Keratinocyte (primary cell): ENCODE measurements at regions not wholly inside any gene's neighbourhood (a gene's known extent, or its start where the extent isn't known, plus 50 kb on each side); places are given as distances from the start of the nearest gene placed in this dataset.

Experiments used
- DNase-seq: peaks from one replicate; pipeline ENCODE4 v3.0.0-alpha.2; 2011; ENCODE audit warnings: low read depth, missing footprints, low spot score
- FAIRE-seq: peaks from 2 replicates; lab custom pipeline; 2011; peaks lifted over from hg19 to GRCh38; lab: Jason Lieb, UNC
- H2AFZ ChIP-seq: 2 replicates; pipeline ENCODE4 v1.6.0; 2012; ENCODE audit warnings: low read length, control low read depth, inconsistent platforms; ENCODE audit not compliant: control insufficient read depth
- H3K27ac ChIP-seq: 2 replicates; pipeline ENCODE4 v1.5.1; 2011; ENCODE audit warnings: low read length; ENCODE audit not compliant: control insufficient read depth, insufficient read depth
- H3K27me3 ChIP-seq: 3 replicates; pipeline ENCODE4 v1.6.0; 2011; ENCODE audit warnings: low read length; ENCODE audit not compliant: control insufficient read depth, insufficient read depth; ENCODE audit errors: extremely low read depth
- H3K36me3 ChIP-seq, 2 experiments: 2 replicates in 1 of 2; 3 replicates in 1 of 2; pipeline ENCODE4 v1.5.1; 2011; ENCODE audit warnings: low read length in 2 of 2, mild to moderate bottlenecking in 1 of 2; ENCODE audit not compliant: control insufficient read depth in 2 of 2, insufficient read depth in 2 of 2; ENCODE audit errors: extremely low read depth in 1 of 2
- H3K4me1 ChIP-seq: 3 replicates; pipeline ENCODE4 v1.5.1; 2011; ENCODE audit warnings: low read length; ENCODE audit not compliant: control insufficient read depth, insufficient read depth; ENCODE audit errors: extremely low read depth
- H3K4me2 ChIP-seq: 3 replicates; pipeline ENCODE4 v1.6.0; 2011; ENCODE audit warnings: low read depth, low read length; ENCODE audit not compliant: control insufficient read depth, insufficient read depth; ENCODE audit errors: extremely low read depth
- H3K4me3 ChIP-seq, 3 experiments: fragments of 200-600 bp in 1 of 3; sonication (generic) in 1 of 3; 2 replicates in 2 of 3; 3 replicates in 1 of 3; pipeline ENCODE4 v1.5.1; 2011 to 2016; ENCODE audit warnings: low read length in 3 of 3, mild to moderate bottlenecking in 3 of 3, control low read depth in 2 of 3, inconsistent platforms in 1 of 3, low read depth in 1 of 3, mixed read lengths in 1 of 3, mixed run types in 1 of 3, moderate library complexity in 1 of 3; ENCODE audit not compliant: control insufficient read depth in 2 of 3, insufficient read depth in 2 of 3; ENCODE audit errors: extremely low read depth in 1 of 3
- H3K79me2 ChIP-seq: 2 replicates; pipeline ENCODE4 v1.6.0; 2012; ENCODE audit warnings: low read length; ENCODE audit not compliant: control insufficient read depth, insufficient read depth
- H3K9ac ChIP-seq: 3 replicates; pipeline ENCODE4 v1.6.0; 2011; ENCODE audit warnings: low read length; ENCODE audit not compliant: control insufficient read depth, insufficient read depth; ENCODE audit errors: extremely low read depth
- H3K9me1 ChIP-seq: 3 replicates; pipeline ENCODE4 v1.6.0; 2011; ENCODE audit warnings: low read length; ENCODE audit not compliant: control insufficient read depth, insufficient read depth; ENCODE audit errors: extremely low read depth
- H3K9me3 ChIP-seq: 2 replicates; pipeline ENCODE4 v1.5.1; 2012; ENCODE audit warnings: low read depth, low read length; ENCODE audit not compliant: control insufficient read depth
- H4K20me1 ChIP-seq: 3 replicates; pipeline ENCODE4 v1.6.0; 2011; ENCODE audit warnings: low read length; ENCODE audit not compliant: control insufficient read depth, insufficient read depth; ENCODE audit errors: extremely low read depth
- CTCF ChIP-seq, 3 experiments: IDR thresholded peaks in 1 of 3; conservative IDR thresholded peaks in 1 of 3; optimal IDR thresholded peaks in 1 of 3; 2 replicates in 2 of 3; 3 replicates in 1 of 3; pipeline versions ENCODE3 to v1.5.1; 2011; ENCODE audit warnings: low read length in 3 of 3, mild to moderate bottlenecking in 3 of 3, moderate library complexity in 2 of 3, control low read depth in 1 of 3, inconsistent platforms in 1 of 3; ENCODE audit not compliant: insufficient read depth in 2 of 3; ENCODE audit errors: extremely low read depth in 1 of 3
- EZH2 ChIP-seq: IDR thresholded peaks from one replicate; pipeline ENCODE4 v1.6.1; 2012; ENCODE audit warnings: inconsistent platforms, mild to moderate bottlenecking, low read length, moderate library complexity
- dilution Hi-C: fragments of 300-500 bp; cut with MboI; formaldehyde crosslinking; loops from one replicate; pipeline ENCODE4 v1.7.0; 2020; ENCODE audit warnings: low sequenced_read_pairs; ENCODE audit not compliant: extremely low pct_ligation_motif_present

GRCh38 chr6:170018936-170019817, 267.8 kb downstream of the ERMARD start:
- Histone ChIP-seq H3K4me2 (no peak overlapping the region), H3K9ac (no peak overlapping the region), H3K79me2 (no peaks in the 10 kb centered on the region), H2AFZ (no peak overlapping the region), H3K4me1 (no peaks in the 10 kb centered on the region), H3K36me3 (no peaks in the 10 kb centered on the region), H3K9me1 (no peaks in the 10 kb centered on the region), H3K27ac (no peak overlapping the region), H3K9me3 (no peaks in the 10 kb centered on the region), H3K4me3 (no peak overlapping the region), H3K27me3 (no peaks in the 10 kb centered on the region), H4K20me1 (no peaks in the 10 kb centered on the region)
- no peak for DNase-seq
- FAIRE-seq = no peak
- TF ChIP-seq CTCF (optimal IDR thresholded peaks at IDR 0.05 in 1 of 3, IDR thresholded peaks at IDR 0.05 in 1 of 3, conservative IDR thresholded peaks at IDR 0.05 in 1 of 3; ENCODE audit: extremely low read depth in 1 of 3, insufficient read depth in 2 of 3, low read length in 3 of 3) = no peak
- dilution Hi-C loops = no loop called here

GRCh38 chr6:170018422-170018935, 267.1 kb downstream of the ERMARD start:
- no peak for FAIRE-seq
- no peak overlapping the region for H2AFZ ChIP-seq
- no peaks in the 10 kb centered on the region for H3K9me3 ChIP-seq
- dilution Hi-C loops = no loop called here
- H3K9ac ChIP-seq = no peak overlapping the region
- no peak overlapping the region for H3K4me2 ChIP-seq
- H4K20me1 ChIP-seq = no peaks in the 10 kb centered on the region
- DNase-seq = no peak
- no peaks in the 10 kb centered on the region for H3K9me1 ChIP-seq
- no peak overlapping the region for H3K27ac ChIP-seq
- no peaks in the 10 kb centered on the region for H3K4me1 ChIP-seq
- no peak overlapping the region for H3K4me3 ChIP-seq
- no peaks in the 10 kb centered on the region for H3K27me3 ChIP-seq
- H3K36me3 ChIP-seq = no peaks in the 10 kb centered on the region
- no peak for TF ChIP-seq CTCF (optimal IDR thresholded peaks at IDR 0.05 in 1 of 3, IDR thresholded peaks at IDR 0.05 in 1 of 3, conservative IDR thresholded peaks at IDR 0.05 in 1 of 3; ENCODE audit: extremely low read depth in 1 of 3, insufficient read depth in 2 of 3, low read length in 3 of 3)
- TF ChIP-seq EZH2 = no peak
- no peaks in the 10 kb centered on the region for H3K79me2 ChIP-seq
